GM23248 (cell line): ENCODE measurements at regions not wholly inside any gene's neighbourhood (a gene's known extent, or its start where the extent isn't known, plus 50 kb on each side); places are given as distances from the start of the nearest gene placed in this dataset.

Source experiments
- DNase-seq: peaks from one replicate; pipeline ENCODE4 v3.0.0-alpha.2; 2015
- H2AFZ ChIP-seq: fragments of 200-600 bp; sonication (generic); 2 replicates; pipeline ENCODE4 v1.6.1; 2016; ENCODE audit warnings: antibody characterized with exemption
- H3F3A ChIP-seq: fragments of 200-600 bp; sonication (generic); 2 replicates; pipeline ENCODE4 v1.6.1; 2016; ENCODE audit warnings: mild to moderate bottlenecking, antibody characterized with exemption, mixed run types; ENCODE audit not compliant: insufficient read depth
- H3K27ac ChIP-seq: fragments of 200-600 bp; sonication (generic); 2 replicates; pipeline ENCODE4 v1.5.1; 2016; ENCODE audit warnings: mild to moderate bottlenecking
- H3K27me3 ChIP-seq: fragments of 200-600 bp; sonication (generic); replicated peaks from 2 replicates; pipeline ENCODE4 v1.6.1; 2016; ENCODE audit warnings: mild to moderate bottlenecking; ENCODE audit not compliant: insufficient read depth
- H3K36me3 ChIP-seq: fragments of 200-600 bp; sonication (generic); 2 replicates; pipeline ENCODE4 v1.6.1; 2016; ENCODE audit warnings: low read depth, mild to moderate bottlenecking
- H3K4me1 ChIP-seq: fragments of 200-600 bp; sonication (generic); 2 replicates; pipeline ENCODE4 v1.6.1; 2016; ENCODE audit warnings: mild to moderate bottlenecking; ENCODE audit not compliant: insufficient read depth
- H3K4me2 ChIP-seq: fragments of 200-600 bp; sonication (generic); one replicate; pipeline ENCODE4 v1.6.1; 2016; ENCODE audit warnings: mild to moderate bottlenecking; ENCODE audit not compliant: unreplicated experiment
- H3K4me3 ChIP-seq: fragments of 200-600 bp; sonication (generic); 2 replicates; pipeline ENCODE4 v1.5.1; 2016; ENCODE audit warnings: mild to moderate bottlenecking
- H3K79me2 ChIP-seq: fragments of 200-600 bp; sonication (generic); 2 replicates; pipeline ENCODE4 v1.6.1; 2016; ENCODE audit warnings: mild to moderate bottlenecking; ENCODE audit not compliant: insufficient read depth
- H3K9ac ChIP-seq: fragments of 200-600 bp; sonication (generic); 2 replicates; pipeline ENCODE4 v1.6.1; 2016; ENCODE audit warnings: mild to moderate bottlenecking
- H3K9me2 ChIP-seq: fragments of 200-600 bp; sonication (generic); 2 replicates; pipeline ENCODE4 v1.6.1; 2016; ENCODE audit warnings: mixed run types, mild to moderate bottlenecking, moderate library complexity; ENCODE audit not compliant: insufficient read depth
- H3K9me3 ChIP-seq: fragments of 200-600 bp; sonication (generic); one replicate; pipeline ENCODE4 v1.6.1; 2017; ENCODE audit warnings: low read depth
- H4K20me1 ChIP-seq: fragments of 200-600 bp; sonication (generic); 2 replicates; pipeline ENCODE4 v1.6.0; 2016; ENCODE audit not compliant: insufficient read depth
- EZH2 ChIP-seq: fragments of 200-600 bp; sonication (generic); IDR thresholded peaks from 2 replicates; pipeline ENCODE4 v1.6.1; 2018; ENCODE audit warnings: antibody characterized with exemption, mild to moderate bottlenecking; ENCODE audit not compliant: insufficient read depth, poor library complexity, severe bottlenecking
- EZH2phosphoT487 ChIP-seq: fragments of 200-600 bp; sonication (generic); IDR thresholded peaks from 2 replicates; pipeline ENCODE4 v1.6.1; 2018; ENCODE audit warnings: antibody characterized with exemption, moderate library complexity, mild to moderate bottlenecking, low read depth; ENCODE audit not compliant: insufficient read depth
- WGBS, 2 experiments: methylation state at CpG; one replicate each; pipeline ENCODE4 v1.1.6; 2015 to 2017; ENCODE audit warnings: low lambda C conversion rate in 2 of 2, low coverage in 1 of 2; ENCODE audit errors: missing lambda C conversion rate in 2 of 2; 5-methylcytosine and 5-hydroxymethylcytosine counted together
- in situ Hi-C: fragments of 300-500 bp; cut with MboI; formaldehyde crosslinking; loops from 2 replicates; pipeline ENCODE4 v1.15.0; 2020

DNA sequence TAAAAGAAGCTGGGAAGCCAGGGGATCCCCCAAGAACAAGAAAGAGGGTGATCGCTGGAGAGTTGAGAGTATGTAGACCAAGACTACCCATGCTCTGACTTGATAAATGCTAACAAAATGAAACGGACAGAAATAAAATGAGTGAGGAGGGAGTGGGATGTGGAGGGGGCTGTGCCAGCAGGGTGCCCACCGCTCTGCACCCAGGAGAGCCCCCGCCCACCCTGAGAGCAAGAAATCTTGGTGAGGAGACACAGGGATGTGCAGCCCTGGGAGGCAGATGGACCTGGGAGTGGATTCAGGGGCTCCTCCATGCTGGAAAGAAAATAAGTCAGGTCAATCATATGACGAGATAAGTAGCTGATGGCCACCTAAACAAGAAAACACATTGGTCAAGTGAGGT, 590.9 kb downstream of the AJAP1 start:
- Histone ChIP-seq H3K9me2 (no peaks in the 10 kb centered on the region), H3K9ac (no peak overlapping the region), H4K20me1 (no peaks in the 10 kb centered on the region), H3K27me3 (no peaks in the 10 kb centered on the region), H3K4me1 (no peaks in the 10 kb centered on the region), H2AFZ (no peak overlapping the region), H3K79me2 (no peaks in the 10 kb centered on the region), H3K27ac (no peak overlapping the region), H3F3A (no peaks in the 10 kb centered on the region), H3K9me3 (no peaks in the 10 kb centered on the region), H3K4me2 (no peak overlapping the region), H3K4me3 (no peak overlapping the region), H3K36me3 (no peaks in the 10 kb centered on the region)
- in situ Hi-C loops = no loop called here
- WGBS, 2 experiments = 9 to 17% methylated on average over 5 of the region's 5 CpGs
- TF ChIP-seq EZH2 (no peak), EZH2phosphoT487 (no peak)
- DNase-seq = no peak

GRCh38 chr1:5244631-5245285, 590.3 kb downstream of the AJAP1 start:
- no peaks in the 10 kb centered on the region for H3F3A ChIP-seq
- H2AFZ ChIP-seq = no peak overlapping the region
- H3K79me2 ChIP-seq = no peaks in the 10 kb centered on the region
- no peaks in the 10 kb centered on the region for H3K4me1 ChIP-seq
- no peak for DNase-seq
- H3K9me3 ChIP-seq = no peaks in the 10 kb centered on the region
- no peaks in the 10 kb centered on the region for H4K20me1 ChIP-seq
- in situ Hi-C loops = no loop called here
- no peak overlapping the region for H3K4me3 ChIP-seq
- no peak for TF ChIP-seq EZH2phosphoT487
- TF ChIP-seq EZH2 = no peak
- H3K9ac ChIP-seq = no peak overlapping the region
- H3K27me3 ChIP-seq = no peaks in the 10 kb centered on the region
- H3K36me3 ChIP-seq = no peaks in the 10 kb centered on the region
- WGBS, 2 experiments = 27 to 35% methylated on average over 13 of the region's 13 CpGs
- no peak overlapping the region for H3K27ac ChIP-seq
- no peaks in the 10 kb centered on the region for H3K9me2 ChIP-seq
- no peak overlapping the region for H3K4me2 ChIP-seq

DNA sequence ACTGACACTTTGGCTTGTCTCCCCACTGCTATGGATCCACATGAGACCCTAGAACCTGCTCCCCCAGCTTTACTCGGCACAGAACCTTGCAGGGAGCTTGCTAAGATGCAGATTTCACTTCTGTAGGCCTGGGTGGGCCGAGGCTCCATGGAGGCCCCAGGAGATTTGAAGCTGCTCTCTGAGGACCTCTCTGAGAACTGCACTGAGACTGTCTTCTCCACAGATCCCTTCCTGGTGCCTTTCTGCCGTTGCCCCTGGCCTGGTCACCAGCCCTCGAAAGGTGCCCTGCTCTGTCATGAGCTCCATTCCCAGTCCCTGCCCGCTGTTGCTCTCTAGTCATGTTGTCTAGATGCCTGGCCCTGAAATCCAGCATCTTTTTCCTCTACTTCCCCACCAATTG, 588.4 kb downstream of the AJAP1 start:
- Histone ChIP-seq H3K4me2 (no peak overlapping the region), H3K9ac (no peak overlapping the region), H2AFZ (no peak overlapping the region), H3K27ac (no peak overlapping the region), H3K79me2 (no peaks in the 10 kb centered on the region), H3K9me2 (no peaks in the 10 kb centered on the region), H3K36me3 (no peaks in the 10 kb centered on the region), H3K4me1 (no peaks in the 10 kb centered on the region), H3F3A (no peaks in the 10 kb centered on the region), H3K27me3 (no peaks in the 10 kb centered on the region), H4K20me1 (no peaks in the 10 kb centered on the region), H3K4me3 (no peak overlapping the region), H3K9me3 (no peaks in the 10 kb centered on the region)
- in situ Hi-C loops = no loop called here
- 1 to 5% methylated on average over 5 of the region's 5 CpGs for WGBS, 2 experiments
- DNase-seq = no peak
- TF ChIP-seq EZH2 (no peak), EZH2phosphoT487 (no peak)

DNA sequence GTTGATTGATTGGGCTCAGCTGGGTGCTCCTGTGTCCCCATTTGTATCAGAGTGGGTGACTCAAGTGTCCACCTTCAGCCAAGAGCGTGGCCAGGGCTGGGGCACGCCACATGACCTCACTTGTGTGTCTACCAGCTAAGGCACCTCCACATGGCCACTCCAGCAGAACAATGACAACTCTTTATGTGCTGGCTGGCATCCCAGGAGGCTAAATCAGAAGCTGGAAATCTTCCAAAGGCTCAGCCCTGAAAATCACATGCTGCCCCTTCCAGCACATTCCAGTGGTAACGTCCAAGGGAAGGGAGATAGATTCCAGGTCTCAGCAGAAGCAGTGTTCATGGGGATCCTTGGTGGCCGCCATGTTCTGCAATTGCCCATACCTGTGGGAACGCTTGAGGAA, 585.5 kb downstream of the AJAP1 start:
- H3K36me3 ChIP-seq = no peaks in the 10 kb centered on the region
- H3K9ac ChIP-seq = no peak overlapping the region
- TF ChIP-seq EZH2phosphoT487 = no peak
- no peak for TF ChIP-seq EZH2
- DNase-seq = no peak
- H3F3A ChIP-seq = no peaks in the 10 kb centered on the region
- H2AFZ ChIP-seq = no peak overlapping the region
- H3K27me3 ChIP-seq = no peaks in the 10 kb centered on the region
- H3K4me1 ChIP-seq = no peaks in the 10 kb centered on the region
- H4K20me1 ChIP-seq = no peaks in the 10 kb centered on the region
- H3K4me3 ChIP-seq = no peak overlapping the region
- H3K9me3 ChIP-seq = no peaks in the 10 kb centered on the region
- H3K4me2 ChIP-seq = no peak overlapping the region
- H3K79me2 ChIP-seq = no peaks in the 10 kb centered on the region
- in situ Hi-C loops = no loop called here
- H3K9me2 ChIP-seq = no peaks in the 10 kb centered on the region
- 7 to 9% methylated on average over 5 of the region's 5 CpGs for WGBS, 2 experiments
- no peak overlapping the region for H3K27ac ChIP-seq
